Hematopoietic multipotent progenitor cell treated with erythropoietin and hydrocortisone succinate and interleukin-3 and kit ligand, for 17 days (in vitro differentiated cells): ENCODE measurements at regions not wholly inside any gene's neighbourhood (a gene's known extent, or its start where the extent isn't known, plus 50 kb on each side); places are given as distances from the start of the nearest gene placed in this dataset.

Source experiments
- DNase-seq: peaks from one replicate; pipeline ENCODE4 v3.0.0-alpha.2; 2015; ENCODE audit warnings: low spot score

DNA sequence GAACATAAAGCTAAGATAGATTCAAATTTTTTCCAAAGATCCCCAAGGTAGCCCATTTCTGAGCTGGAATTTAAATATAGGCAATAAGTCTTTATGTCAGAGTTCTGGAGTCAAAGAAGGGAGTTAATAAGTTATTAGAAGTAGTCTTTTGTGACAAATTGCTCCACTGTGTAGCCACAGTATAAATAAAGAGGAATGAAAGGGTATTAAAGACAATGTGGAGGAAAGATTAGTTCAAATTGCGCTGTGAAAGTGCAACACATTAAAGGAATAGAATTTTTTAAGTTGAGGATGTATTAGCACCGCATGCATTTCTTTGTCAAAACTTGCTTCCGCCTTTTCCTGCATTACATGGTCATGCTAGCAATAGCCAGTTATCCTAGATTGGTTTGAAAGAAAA is 666.6 kb upstream of the CCDC54 start:
- no peak for DNase-seq

DNA sequence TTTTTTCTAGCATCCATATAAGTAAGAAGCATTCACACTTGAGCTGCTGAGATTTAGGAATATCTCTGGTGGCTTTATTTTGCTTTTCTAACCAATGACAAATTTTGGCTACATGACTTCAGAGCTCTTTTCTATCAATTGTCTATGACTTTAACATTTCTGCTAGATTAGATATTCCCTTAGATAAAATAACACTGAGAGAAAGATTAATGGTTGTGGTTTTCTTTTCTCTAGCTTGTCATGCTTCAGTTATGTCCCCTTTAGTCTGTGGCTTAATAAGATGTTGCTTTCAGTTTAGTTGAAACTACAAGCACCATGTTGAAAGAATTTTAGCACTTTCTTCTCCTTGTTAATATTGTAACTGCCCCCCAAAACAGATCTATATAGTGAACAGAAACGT is 665.6 kb upstream of the CCDC54 start:
- DNase-seq, result no peak

DNA sequence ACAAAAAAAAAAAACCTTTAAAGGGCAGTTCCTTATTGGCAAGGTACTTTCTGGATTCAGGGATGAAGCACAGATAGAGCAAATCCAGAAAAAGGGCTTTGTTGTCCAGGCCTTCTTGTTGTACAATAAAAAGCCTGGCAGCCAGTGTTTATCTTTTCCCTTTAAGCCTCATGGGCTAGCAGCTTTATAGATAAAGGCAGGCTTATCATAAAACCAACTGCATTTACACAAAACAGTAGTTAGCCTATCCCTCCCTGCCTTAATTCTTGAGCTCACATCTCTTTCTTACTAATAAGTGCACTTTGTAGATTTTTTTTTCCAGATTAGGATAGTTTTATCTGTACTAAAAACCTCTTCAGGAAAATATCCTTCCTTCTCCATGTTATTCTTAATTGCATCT is 662.8 kb upstream of the CCDC54 start:
- DNase-seq, result no peak

DNA sequence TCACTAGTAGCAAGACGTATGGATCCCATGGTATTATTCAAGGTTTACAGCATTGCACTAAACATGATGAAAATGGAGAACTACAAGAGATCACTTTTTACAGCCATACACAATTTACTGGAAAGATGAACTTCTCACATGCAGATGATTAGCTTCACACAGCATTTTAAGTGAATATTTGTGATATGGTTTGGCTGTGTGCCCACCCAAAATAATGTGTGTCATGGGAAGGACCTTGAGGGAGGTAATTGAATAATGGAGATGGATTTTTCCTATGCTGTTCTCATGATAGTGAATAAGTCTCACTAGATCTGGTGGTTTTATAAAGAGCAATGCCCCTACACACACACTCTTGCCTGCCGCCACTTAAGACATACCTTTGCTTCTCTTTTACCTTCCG is 662.0 kb upstream of the CCDC54 start:
- no peak for DNase-seq

DNA sequence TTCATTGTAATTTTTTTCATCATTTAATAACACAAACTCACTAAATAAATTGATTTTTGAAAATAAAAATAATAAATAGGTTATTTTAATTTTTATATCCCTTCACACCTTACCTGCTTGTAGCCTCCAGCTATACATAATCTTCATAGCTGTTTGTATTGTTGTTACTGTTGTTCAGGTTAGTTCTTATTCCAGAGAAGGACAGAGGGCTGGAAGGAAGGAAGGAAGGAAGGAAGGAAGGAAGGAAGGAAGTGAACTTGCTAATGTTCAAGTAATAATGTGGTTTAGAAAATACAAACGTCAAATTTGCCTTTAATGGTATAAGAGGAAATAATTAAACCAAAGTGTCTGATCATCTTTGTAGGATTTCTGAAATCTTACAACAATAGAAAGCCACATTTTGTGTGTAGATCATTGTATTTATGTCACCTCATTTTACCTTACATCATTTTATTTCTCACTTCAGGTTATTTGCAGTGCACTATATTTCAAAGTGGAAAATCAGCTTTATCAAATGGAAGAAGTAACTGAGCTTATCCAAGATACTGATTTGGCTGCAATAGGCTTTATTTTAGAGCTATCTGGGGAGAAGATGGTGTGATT is 660.0 kb upstream of the CCDC54 start:
- DNase-seq, result no peak

DNA sequence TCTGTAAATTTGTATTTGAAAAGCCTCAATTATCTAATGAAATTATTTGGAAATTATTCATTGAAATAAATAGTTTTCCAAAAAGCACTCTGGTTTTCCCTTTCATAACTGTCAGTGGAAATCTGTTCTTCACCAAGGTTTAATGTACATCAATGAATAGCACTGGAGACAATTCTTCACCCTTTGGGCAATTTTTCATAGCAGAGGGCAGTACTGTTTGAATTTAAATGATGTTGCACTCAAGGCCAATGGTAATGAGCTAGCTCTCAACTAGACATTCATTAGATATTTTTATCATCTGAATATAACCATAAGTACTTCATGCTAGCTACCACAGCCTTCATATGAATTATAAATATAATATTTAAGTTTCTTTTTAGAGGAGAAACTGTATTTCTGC is 658.2 kb upstream of the CCDC54 start:
- no peak for DNase-seq

DNA sequence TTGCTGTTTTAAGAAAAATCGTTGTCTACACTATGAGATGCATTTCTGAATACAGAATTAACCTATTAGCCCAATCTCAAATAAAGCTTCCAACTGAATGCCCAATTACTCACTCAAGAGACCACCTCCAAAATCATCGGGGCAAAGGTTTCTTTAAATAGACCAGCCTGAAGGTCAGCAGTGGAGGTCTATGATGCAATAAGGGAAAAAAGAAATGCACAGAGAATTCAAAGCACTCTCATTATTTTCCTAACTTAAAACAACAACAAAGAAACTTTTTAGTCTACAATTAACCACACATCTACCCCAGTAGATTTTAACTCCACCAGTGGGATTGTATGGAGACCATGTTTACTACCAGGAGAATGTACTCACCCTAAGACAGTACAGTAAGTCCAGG is 657.7 kb upstream of the CCDC54 start:
- DNase-seq, result no peak

DNA sequence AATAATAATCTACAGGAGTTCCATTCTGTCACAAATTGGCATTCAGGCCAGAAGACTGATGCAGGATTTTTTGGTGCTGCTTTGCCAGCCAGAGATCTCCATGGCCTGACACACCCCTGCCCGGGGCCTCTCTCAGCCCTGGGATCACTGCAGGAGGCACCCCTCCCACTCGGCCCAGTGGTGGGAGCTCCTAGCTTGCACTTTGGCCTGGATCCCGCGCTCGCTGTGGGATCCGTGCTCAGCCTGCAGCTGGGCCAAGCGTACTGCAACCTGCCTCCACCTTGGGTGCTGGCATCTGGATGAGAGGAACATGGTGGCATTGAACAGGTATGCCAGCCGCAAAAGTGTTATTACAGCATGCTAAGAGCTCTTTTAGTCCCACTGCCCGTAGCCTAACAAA is 656.7 kb upstream of the CCDC54 start:
- no peak for DNase-seq

DNA sequence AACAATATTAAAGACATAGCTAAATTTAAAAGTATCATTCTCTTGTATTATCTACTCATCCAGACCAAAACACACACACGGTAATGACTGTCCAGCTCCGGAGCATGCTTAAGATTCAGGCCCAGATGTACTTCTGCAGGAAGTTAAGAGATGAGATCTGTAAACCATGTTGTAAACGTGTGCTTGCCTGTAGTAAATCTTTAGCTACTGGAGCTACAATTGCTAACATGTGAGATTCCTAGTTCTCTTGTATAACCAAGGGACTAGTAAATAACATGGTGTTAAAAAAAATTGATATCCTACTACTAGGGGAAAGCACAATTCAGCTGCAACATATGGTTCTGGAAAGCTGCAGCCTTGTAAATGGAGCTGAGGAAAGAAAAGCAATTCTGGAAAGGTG is 651.7 kb upstream of the CCDC54 start:
- no peak for DNase-seq

DNA sequence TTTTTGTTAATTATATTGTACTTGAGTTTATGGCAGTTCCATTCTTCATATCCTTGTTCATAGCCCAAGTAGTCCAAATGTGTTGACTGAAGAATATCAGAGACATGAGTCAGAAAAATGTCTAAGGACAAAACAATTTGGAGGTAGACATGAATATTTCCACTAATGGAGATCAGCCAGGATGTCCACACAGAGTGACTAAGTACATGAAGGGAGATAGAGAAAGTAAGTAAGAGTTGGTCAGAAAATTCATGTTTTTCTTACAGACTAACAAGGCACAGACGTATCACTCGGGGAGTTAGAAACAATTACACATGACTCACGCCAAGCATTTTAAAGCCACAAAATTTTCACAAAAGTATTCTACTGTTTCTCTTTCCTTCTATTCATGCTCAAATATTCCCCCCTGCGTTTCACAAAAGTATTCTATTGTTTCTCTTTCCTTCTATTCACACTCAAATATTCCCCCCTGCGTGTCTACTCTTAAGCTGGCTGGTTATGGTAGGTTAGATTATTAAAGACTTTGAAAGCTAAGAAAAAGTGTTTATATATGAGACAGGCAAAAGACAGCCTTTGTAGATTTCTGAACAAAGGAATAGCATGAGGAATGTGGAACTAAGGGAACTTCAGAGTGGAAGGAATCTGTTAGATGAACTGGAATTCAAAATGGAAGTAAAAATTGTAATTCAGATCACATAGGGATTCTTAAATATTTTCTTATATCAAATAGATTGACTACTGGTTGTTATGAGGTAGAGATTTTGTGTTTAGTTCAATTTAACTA is 648.7 kb upstream of the CCDC54 start:
- DNase-seq, result no peak

DNA sequence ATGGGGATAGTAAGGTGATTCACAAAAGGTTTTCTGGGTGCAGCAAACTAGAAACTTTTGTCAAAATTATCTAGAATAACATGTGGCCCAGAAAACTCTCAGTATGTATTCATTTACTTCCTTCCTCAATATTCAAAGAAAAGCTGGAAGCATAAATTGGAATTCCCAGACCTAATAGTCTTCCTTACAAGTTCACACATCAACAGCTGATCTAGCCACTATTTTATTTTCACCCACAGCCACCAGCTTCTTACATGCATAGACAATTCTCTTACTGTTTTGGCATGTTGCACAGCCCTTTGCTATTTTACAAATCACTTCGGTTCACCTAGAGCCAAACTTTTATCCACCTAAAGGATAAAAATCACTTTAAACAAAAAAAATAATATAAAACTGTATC is 647.8 kb upstream of the CCDC54 start:
- no peak for DNase-seq

DNA sequence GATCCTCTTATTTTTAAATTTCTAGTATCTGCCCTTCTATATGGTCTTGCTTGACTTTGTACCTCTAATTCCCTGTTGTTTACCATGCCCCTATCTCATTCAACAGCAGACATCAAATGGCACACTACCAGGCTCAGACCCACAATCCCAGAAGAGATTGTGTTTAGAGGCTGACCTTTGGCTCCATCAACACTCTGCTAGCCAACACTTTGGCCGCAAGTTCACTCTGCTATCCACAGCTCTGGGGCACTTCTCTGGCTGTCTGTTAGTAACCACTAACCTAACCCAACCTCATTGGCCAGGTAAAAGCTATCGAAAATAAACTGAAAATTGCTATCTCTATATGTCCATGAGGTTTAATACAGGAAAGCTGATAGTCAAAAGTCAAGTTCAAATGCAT is 646.0 kb upstream of the CCDC54 start:
- no peak for DNase-seq

DNA sequence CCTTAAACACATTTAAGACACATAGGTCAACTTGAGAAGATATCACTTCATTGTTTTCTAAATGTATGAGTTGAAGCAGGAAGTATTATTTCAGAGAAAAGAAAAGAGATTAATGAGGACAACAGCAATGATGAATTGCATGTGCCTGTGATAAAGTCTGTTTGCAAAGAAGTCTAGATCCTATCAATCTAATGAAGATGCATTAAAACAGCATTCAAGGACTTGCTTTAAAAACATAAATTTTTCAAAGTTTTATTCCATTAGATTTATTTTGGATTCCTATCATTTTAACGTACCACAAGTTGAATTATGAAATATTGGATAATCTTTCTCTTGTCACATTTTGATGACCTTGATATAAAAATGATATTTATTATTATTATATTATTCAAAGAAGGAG is 642.5 kb upstream of the CCDC54 start:
- DNase-seq, result no peak

DNA sequence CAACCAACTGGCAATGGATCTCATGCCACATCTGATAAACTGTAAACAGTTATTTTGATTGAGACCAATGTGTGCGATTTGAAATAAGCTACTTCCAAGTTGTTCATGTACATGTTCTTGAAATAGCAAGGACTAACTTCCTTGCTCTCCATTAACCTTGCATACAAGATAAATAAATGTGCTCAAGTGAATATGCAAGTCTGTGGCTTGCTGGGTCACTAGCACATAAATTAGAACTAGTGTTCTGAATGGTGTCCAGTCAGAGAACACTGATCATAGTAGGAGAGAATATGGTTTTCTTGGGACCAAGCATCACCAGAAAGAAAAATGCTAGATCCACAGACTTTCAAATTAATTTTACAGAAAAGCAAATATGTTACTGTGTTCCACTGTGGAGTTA is 640.0 kb upstream of the CCDC54 start:
- no peak for DNase-seq

DNA sequence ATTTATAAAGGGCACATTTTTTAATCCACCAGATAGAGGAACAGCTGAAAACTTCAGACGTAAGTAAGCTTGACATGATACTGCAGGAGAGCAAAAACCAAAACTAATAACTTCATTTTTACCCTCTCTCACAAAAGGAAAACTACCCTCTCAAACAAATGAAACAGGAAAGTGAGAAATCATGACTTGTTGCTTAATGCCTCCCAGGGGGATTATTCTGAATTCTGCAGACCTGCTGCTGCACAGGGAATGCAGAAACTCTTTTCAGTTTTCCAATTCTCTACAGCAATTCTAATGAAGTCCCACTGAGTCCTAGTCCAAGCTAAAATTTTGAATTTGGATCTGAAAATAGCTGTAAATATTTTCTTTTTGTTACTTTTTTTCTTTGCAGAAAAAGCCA is 637.1 kb upstream of the CCDC54 start:
- DNase-seq, result no peak

DNA sequence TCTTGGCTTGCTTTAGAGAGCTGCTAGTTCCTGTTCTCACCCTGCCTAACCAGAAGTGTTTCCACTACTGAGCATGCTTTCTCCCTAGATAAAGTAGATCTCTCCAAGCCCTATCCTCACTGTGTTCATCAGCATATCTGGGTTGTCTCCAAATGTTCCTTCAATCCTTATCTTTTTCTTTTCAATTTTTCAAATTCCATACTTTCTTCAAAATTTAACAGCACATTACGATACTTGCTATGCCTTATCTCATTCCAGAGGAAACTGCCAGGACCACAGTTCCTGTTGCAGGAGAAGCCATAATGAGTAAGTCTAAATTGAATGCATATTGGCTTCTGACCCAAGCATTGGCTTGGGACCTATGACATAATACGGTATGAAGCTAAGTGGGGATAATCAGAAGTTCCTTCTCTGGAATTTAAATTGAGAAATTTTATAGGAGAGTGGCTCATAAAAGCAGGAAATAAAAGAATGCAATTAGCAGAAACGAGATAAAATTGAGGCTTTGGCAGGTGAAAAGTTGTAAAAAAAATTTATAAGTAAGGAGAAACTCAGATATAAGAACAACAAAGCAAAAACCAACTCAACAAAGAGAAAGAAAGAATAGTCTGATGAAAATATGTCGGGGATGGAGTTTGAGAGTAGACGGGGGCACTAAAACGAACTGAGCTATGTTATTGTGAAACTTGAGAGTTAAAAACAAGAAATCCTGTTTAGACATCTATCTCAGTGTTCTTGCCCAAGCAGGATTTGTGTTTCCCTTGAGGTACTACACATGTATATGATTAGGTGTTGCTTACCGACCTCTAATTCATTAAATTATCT is 631.7 kb upstream of the CCDC54 start:
- DNase-seq, result no peak

DNA sequence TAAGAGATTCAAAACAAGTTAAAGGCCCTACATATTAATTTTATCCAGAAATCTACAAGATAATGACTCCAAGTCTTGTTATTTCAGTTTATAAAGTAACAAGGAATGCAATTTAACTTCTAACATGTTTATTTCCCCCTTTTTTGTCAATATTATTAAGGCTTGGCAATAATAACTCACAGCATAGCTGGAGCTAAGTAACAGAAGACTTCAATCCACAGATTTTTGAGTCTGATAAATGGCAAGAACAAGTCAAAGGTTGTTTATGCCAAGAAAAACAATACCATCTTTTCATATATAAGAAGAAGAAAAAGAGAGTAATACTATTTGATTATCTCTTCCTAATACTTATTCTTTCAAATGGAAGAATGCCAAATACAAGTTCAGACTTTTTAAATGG is 631.0 kb upstream of the CCDC54 start:
- DNase-seq, result no peak

DNA sequence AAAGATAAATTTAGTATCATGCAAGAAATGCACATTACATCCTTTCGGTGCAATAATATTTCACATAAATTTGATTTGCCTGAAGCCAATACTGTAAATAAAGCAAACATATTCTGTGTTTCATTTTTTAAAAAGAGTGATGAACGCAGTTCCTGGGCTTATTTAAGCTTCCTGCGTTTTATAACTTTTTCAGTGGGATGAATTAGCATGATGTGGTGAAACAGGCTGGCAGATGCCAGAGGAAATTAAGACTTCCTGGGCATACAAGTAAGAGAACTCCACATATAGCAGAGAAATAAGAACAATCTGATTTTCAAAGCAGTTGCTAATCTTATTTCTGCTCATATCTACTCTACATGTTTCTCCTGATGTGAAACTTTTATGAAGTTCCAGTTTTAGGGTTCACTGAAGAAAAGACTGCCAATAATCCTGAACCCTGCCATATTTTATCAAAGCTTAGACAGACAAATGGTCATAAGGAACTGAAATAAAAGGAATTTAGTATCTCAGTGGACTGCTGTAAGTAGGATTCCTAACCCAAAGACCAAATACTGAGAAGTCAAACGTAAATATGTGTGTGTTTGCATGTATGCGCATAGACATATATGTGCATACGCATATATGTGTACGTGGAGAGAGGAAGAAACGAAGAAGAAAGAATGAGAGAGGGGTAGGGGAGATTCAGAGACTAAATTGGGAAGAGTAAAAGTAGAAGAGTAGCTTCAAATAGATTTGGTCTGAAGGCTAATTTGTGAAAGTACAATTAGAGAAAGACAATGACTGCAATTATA is 628.6 kb upstream of the CCDC54 start:
- DNase-seq, result no peak

DNA sequence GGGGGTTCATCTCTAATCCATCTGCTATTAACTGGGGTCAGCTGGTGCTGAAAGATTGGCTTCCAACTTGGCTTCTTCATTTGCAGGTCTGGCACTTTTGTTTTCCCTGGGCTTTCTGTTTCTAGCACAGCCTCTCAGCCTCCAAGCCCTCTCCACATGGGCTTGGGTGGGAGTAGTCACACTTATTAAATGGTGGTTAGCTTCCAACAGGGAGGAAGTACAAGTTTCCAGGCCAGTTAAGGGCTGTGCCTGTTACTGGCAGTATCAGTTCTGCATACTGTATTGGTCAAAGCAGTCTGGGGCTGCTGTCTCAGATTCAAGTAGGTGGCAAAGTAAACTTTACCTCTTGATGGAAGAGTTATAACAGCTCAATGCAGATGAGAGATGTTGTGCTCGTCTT is 627.1 kb upstream of the CCDC54 start:
- no peak for DNase-seq

DNA sequence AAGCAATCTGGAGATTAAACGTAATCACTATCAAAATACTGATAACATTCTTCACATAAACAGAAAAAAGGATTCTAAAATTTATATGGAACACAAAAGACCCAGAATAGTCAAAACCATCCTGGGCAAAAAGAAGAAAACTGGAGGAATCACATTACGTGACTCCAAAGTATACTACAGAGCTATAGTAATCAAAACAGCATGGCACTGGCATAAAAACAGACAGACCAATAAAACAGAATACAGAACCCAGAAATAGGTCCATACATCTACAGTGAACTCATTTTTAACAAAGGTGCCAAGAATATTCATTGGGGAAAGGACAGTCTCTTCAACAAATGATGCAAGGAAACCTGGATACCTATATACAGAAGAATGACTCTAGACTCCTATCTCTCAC is 621.9 kb upstream of the CCDC54 start:
- DNase-seq, result no peak

DNA sequence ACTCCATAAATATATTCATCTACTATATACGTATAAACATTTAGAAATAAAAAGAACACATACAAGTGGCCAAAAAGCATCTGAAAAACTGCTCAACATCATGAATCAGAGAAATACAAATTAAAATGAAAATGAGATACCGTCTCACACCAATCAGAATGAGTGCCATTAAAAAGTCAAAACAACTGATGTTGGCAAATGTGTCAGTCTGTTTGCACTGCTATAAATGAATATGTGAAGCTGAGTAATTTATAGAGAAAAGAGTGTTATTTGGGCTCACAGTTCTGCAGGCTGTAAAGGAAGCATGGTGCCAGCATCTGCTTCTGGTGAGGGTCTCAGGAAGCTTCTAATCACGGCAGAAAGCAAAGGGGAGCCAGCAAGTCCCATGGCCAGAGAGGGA is 620.3 kb upstream of the CCDC54 start:
- no peak for DNase-seq

DNA sequence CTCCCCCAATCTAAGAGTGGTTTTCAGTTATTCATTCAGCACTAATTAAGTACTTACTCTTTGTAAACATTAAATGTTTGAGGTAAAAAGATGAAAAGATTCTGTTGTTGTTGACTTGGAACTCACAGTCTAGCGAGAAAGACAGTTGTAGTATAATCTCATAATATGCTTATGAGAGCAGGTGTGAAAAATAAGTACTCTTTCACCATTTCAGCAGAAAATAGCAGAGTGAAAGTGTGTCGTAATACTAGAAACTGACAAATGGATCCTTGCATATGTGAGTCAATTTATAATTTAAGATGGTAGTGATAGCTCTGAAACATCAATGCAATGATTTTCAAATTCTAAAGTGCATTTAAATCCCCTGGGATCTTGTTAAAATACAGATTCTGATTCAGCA is 618.8 kb upstream of the CCDC54 start:
- no peak for DNase-seq

DNA sequence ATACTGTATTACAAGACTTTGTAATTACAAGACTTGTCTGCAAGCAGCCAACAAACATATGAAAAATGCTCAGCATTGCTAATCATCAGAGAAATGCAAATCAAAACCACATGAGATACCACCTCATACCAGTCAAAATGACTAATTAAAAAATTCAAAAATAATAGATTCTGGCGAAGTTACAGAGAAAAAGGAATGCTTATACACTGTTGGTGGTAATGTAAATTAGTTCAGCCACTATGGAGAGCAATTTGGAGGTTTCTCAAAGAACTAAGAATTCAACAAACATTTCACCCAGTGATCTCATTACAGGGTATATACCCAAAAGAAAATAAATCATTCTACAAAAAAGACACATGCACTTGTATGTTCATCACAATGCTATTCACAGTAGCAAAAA is 617.5 kb upstream of the CCDC54 start:
- DNase-seq, result no peak
